Glutamatergic neuron (in vitro differentiated cells): ENCODE measurements at regions not wholly inside any gene's neighbourhood (a gene's known extent, or its start where the extent isn't known, plus 50 kb on each side); places are given as distances from the start of the nearest gene placed in this dataset.

Experiments used
- DNase-seq: peaks from one replicate; pipeline ENCODE4 v3.0.0; 2022
- H3K27ac Mint-ChIP-seq: one replicate; pipeline ENCODE4 v1.8.0; 2020; ENCODE audit warnings: mild to moderate bottlenecking, mixed read lengths, inconsistent platforms; ENCODE audit not compliant: unreplicated experiment
- H3K27me3 Mint-ChIP-seq: one replicate; pipeline ENCODE4 v1.8.0; 2020; ENCODE audit warnings: mild to moderate bottlenecking, moderate library complexity, mixed read lengths, inconsistent platforms; ENCODE audit not compliant: unreplicated experiment
- H3K36me3 Mint-ChIP-seq: one replicate; pipeline ENCODE4 v1.8.0; 2020; ENCODE audit warnings: mild to moderate bottlenecking, mixed read lengths, inconsistent platforms; ENCODE audit not compliant: unreplicated experiment
- H3K4me1 Mint-ChIP-seq: one replicate; pipeline ENCODE4 v1.8.0; 2020; ENCODE audit warnings: mild to moderate bottlenecking, low read depth, mixed read lengths, inconsistent platforms; ENCODE audit not compliant: unreplicated experiment
- H3K4me3 Mint-ChIP-seq: one replicate; pipeline ENCODE4 v1.8.0; 2020; ENCODE audit warnings: mild to moderate bottlenecking, mixed read lengths, inconsistent platforms; ENCODE audit not compliant: unreplicated experiment
- H3K9me3 Mint-ChIP-seq: one replicate; pipeline ENCODE4 v1.8.0; 2020; ENCODE audit warnings: mild to moderate bottlenecking, moderate library complexity, mixed read lengths, inconsistent platforms; ENCODE audit not compliant: unreplicated experiment
- CTCF ChIP-seq: fragments of 200-600 bp; sonication (generic); IDR thresholded peaks from one replicate; pipeline ENCODE4 v1.5.0; 2021; ENCODE audit not compliant: partially characterized antibody, unreplicated experiment

DNA sequence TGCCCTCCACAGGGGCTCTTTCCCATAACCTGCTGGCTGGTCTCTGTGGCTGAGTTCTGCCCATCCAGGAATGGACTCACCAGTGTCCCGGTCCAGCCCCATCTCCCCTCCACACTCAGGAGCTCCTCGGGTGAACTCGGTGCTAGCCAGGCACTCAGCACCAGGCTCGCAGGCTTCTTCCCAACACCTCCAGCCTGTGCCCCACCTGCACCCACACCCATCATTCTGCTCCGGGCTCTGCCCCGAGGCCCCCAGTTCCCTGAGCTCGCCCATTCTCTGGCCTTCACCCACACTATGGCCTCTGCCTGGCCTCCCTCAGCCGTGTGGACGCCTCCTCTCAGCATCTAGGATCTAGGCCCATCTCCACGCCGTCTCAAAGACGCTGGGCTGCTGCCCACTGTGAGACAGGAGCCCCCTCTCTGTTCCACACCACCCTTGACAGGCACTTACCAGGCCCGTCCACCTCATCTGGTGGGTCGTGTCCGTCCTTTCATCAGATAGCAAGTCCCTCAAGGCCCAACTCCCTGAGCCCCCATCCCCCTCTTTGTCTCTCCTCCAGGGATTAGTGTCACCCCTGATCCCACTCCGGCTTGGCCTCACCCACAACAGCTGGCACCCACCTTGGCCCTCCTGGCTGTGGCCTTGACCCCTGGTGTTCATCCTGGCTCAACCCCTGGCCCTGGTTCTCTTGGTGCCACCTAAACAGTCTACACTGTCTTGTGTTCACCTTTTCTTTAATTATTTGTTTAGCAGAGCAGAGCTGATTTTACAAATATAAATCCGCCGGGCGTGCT is 76.0 kb upstream of the FAM20C start:
- Mint-ChIP-seq H3K27me3 (peaks cover 7% of the 10 kb centered on the region), H3K9me3 (peaks cover 7% of the 10 kb centered on the region), H3K27ac (no peak overlapping the region), H3K36me3 (peaks cover 21% of the 10 kb centered on the region), H3K4me3 (no peak overlapping the region), H3K4me1 (peaks cover 2% of the 10 kb centered on the region)
- TF ChIP-seq CTCF, result no peak
- DNase-seq, result no peak

- Mint-ChIP-seq H3K9me3 (peaks cover 9% of the 10 kb centered on the region), H3K4me3 (no peak overlapping the region), H3K4me1 (peaks cover 2% of the 10 kb centered on the region), H3K36me3 (peaks cover 16% of the 10 kb centered on the region), H3K27ac (no peak overlapping the region), H3K27me3 (peaks cover 10% of the 10 kb centered on the region)
- DNase-seq, result no peak
- no peak for TF ChIP-seq CTCF
These were observed 74.3 kb upstream of the FAM20C start for GRCh38 chr7:117836-118614.

DNA sequence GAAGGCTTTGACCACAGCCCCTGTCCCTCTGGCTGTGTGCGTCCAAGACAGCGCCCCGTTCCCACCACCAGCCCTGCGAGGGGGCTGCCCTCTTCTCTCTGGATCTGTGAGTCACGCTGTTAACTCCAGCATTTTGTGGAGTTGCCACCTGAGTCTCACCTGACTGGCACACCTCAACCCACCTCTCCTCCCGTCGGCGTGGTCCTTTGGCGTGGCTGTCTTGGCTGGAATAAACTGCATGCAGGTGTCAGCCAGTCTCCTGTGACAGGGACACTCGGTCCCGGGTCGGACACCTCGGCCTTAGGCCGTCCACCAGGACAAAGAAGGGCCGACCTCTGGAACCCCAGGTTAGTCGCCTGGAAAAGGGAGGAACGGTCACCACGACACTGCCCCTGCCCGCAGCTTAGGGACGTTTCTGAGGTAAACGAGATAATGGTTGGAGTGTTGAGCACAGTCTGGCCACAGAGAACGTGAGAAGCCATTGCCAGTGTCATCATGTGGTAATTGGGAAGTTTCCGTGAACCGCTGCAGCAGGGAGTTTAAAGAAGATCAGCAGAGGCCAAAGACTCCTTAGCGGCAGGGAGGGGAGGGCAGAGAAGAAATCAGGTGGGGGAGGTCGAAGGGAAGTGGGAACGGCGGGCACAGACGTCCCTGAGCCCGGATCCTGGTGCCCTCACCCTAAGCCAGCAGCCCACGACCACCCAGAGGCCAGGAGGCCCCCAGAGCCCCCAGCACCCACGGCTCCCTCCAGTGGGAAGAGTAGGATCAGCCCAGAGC is 73.6 kb upstream of the FAM20C start:
- H3K27ac Mint-ChIP-seq, result no peak overlapping the region
- peaks cover 4% of the 10 kb centered on the region for H3K4me1 Mint-ChIP-seq
- no peak for TF ChIP-seq CTCF
- H3K27me3 Mint-ChIP-seq, result peaks cover 10% of the 10 kb centered on the region
- DNase-seq, result no peak
- H3K4me3 Mint-ChIP-seq, result no peak overlapping the region
- H3K9me3 Mint-ChIP-seq, result peaks cover 9% of the 10 kb centered on the region
- peaks cover 8% of the 10 kb centered on the region for H3K36me3 Mint-ChIP-seq

DNA sequence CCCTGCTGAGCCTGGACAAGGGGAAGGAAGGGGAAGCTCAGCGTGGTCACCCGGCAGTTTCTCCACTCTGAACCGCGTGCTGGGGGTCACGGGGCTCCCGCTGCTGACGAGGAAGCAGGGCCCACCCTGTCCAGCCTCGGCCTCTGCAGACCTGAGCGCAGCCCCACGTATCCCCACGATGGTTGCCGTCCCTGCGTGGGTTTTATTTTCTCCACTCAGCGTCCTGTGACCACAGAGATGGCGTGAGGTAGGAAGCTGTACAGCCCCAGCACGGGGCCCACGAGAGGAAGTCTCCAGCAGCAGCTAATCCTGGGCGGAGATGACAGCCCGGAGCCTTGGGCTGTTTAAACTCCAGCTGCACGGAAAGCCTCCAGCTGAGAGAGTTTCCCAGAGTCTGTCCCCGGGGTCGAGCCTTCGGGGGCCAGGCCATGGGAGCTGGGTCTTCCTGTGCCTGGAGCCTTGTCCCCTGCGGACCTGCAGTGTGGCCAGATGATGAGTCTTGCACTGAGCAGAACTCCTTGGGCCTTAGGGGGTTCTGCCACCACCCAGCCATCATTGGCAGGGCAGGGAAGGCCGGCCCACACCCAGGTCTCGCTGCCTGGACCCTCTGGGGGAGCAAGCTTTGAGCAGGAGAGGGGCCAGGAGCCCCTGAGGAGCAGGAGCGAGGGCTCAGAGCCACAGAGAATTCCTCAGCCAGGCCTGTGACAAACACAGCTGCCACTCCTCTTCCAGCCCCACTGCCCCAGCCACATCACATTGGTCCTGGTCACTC is 72.8 kb upstream of the FAM20C start:
- peaks cover 10% of the 10 kb centered on the region for H3K9me3 Mint-ChIP-seq
- peaks cover 3% of the 10 kb centered on the region for H3K36me3 Mint-ChIP-seq
- H3K4me1 Mint-ChIP-seq, result peaks cover 5% of the 10 kb centered on the region
- H3K4me3 Mint-ChIP-seq, result no peak overlapping the region
- peaks cover 10% of the 10 kb centered on the region for H3K27me3 Mint-ChIP-seq
- TF ChIP-seq CTCF, result no peak
- no peak for DNase-seq
- no peak overlapping the region for H3K27ac Mint-ChIP-seq
